ENCODE measurements at regions not wholly inside any gene's neighbourhood (a gene's known extent, or its start where the extent isn't known, plus 50 kb on each side); places are given as distances from the start of the nearest gene placed in this dataset.
A peak's percentile ranks its signal among the peaks of the same experiment; 100 is the strongest.

DNA sequence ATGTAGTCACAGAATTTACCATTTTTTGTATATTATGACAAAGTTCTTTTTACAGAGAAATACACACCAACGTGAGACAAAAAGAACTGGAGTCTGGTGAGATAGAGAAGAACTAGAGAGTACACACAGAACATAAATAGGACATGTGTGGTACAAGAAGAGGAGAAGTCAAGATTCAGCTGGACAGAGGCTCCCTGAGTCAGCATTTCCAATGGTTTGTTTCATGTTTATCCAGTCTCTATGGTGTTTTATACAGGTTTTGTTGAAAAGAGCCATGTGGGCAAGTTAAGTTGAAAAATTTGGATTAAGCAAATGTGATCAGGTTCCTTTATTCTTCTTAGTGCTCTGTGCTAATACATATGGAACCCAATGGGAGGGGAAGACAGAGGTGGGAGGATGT is 105.5 kb upstream of the AKR1E2 start:
- no peak for TF ChIP-seq CTCF (IDR thresholded peaks at IDR 0.05; ENCODE audit: low read depth, low read length, missing control alignments)
- no peak overlapping the region for H3K4me3 ChIP-seq (ENCODE audit: low read depth, low read length)
- DNase-seq (ENCODE audit: low read depth), result no peak

DNA sequence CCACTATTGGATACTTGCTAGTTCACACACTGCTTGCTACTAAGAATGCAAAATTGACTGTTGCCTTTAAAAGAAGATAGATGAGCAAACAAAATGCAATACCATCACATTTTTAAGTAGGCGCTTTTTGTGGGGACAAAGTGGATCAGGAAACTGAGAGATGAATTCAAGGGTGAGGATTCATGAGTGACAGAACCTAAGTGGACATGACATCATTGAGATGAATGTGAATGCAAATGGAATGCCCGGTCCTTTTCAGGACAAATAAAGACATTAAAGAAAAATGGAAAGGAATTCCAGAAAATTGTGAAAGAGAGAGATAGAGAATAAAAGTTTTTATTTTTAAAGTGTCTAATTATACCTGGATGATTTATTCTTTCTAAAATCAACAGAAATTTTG is 106.3 kb upstream of the AKR1E2 start:
- no peak overlapping the region for H3K4me3 ChIP-seq (ENCODE audit: low read depth, low read length)
- TF ChIP-seq CTCF (IDR thresholded peaks at IDR 0.05; ENCODE audit: low read depth, low read length, missing control alignments), result no peak
- DNase-seq (ENCODE audit: low read depth), result no peak

DNA sequence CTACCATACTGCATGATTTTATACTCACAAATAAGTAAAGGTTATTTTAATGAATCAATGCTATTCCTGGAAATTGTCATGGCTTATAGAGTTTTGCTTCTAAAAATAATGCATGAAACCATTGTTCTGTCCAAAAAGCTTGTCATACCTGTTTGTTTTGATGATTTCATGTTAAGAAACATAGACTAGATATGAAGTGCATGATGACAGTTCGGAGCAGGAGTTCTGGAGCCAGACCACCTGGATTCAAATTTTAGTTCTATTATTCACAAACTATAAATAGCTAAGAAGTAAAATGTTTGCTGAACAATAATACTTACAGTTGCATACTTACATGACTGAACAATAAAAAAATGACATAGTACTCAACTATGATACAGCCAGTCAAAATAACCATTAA is 107.0 kb upstream of the AKR1E2 start:
- no peak for DNase-seq (ENCODE audit: low read depth)
- no peak overlapping the region for H3K4me3 ChIP-seq (ENCODE audit: low read depth, low read length)
- TF ChIP-seq CTCF (IDR thresholded peaks at IDR 0.05; ENCODE audit: low read depth, low read length, missing control alignments), result no peak

- no peak for TF ChIP-seq CTCF (IDR thresholded peaks at IDR 0.05; ENCODE audit: low read depth, low read length, missing control alignments)
- no peak for DNase-seq (ENCODE audit: low read depth)
- no peak overlapping the region for H3K4me3 ChIP-seq (ENCODE audit: low read depth, low read length)
Measured at GRCh38 chr10:4718544-4718943, 107.5 kb upstream of the AKR1E2 start.

- no peak for DNase-seq (ENCODE audit: low read depth)
- no peak overlapping the region for H3K4me3 ChIP-seq (ENCODE audit: low read depth, low read length)
- TF ChIP-seq CTCF (IDR thresholded peaks at IDR 0.05; ENCODE audit: low read depth, low read length, missing control alignments), result no peak
Measured at GRCh38 chr10:4717670-4718069, 108.3 kb upstream of the AKR1E2 start.

- DNase-seq (ENCODE audit: low read depth), result no peak
- H3K4me3 ChIP-seq (ENCODE audit: low read depth, low read length), result no peak overlapping the region
- TF ChIP-seq CTCF (IDR thresholded peaks at IDR 0.05; ENCODE audit: low read depth, low read length, missing control alignments), result no peak
Measured at GRCh38 chr10:4710858-4711257, 115.1 kb upstream of the AKR1E2 start.

DNA sequence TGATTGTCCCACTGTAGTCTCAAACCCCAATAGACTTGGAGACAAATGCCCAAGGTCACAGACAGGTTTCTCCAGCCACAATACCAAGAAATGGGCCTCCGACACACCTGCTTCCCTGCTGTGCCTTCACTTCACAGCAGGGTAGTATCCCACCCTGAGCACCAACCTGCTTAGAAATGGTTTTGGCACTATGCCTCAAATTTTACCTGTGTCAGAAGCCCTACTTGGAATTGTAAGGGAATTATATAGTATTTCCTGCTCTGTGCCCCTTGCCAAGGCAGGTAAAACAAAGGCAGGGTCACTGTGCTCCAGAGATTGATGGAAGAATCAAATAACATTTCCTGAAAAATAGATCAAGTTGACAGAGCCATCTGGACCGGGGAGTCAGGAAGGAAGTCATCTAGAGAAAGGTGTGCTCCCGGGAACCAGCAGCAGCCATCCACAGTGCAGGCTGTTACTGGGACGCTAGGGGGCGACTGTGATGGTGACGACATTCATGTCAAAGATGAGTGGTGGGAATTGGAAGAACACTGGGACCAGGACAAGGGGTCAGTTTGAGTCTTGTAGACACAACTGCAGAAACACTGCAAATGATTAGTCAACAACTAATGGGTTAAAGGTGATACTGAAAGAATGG is 117.8 kb upstream of the AKR1E2 start:
- H3K4me3 ChIP-seq (ENCODE audit: low read depth, low read length), result no peak overlapping the region
- DNase-seq (ENCODE audit: low read depth), result no peak
- peak; percentile 76 for TF ChIP-seq CTCF (IDR thresholded peaks at IDR 0.05; ENCODE audit: low read depth, low read length, missing control alignments)

All from GM12864 (cell line).